Motor neuron (in vitro differentiated cells): ENCODE measurements at regions not wholly inside any gene's neighbourhood (a gene's known extent, or its start where the extent isn't known, plus 50 kb on each side); places are given as distances from the start of the nearest gene placed in this dataset.

Experiments used
- ATAC-seq, 8 experiments: fragments of 200-7000 bp; cut with Tn5 transposase; replicated peaks in 6 of 8; 2 replicates each; pipeline ENCODE4 v1.8.0; 2021; ENCODE audit warnings: mild to moderate bottlenecking in 8 of 8, moderate library complexity in 8 of 8
- H3K27ac ChIP-seq, 2 donors: fragments of 250-450 bp; sonication (Bioruptor Pico); 2 replicates each; pipeline ENCODE4 v1.9.0; 2021; ENCODE audit warnings: antibody characterized with exemption in 2 of 2, mild to moderate bottlenecking in 2 of 2, moderate library complexity in 1 of 2
- H3K4me1 ChIP-seq, 2 donors: fragments of 250-450 bp; sonication (Bioruptor Pico); replicated peaks in 1 of 2; 2 replicates each; pipeline ENCODE4 v1.6.1; 2021; ENCODE audit warnings: antibody characterized with exemption in 2 of 2, mild to moderate bottlenecking in 2 of 2, moderate library complexity in 1 of 2
- H3K4me3 ChIP-seq, 5 donors: fragments of 250-450 bp; sonication (Bioruptor Pico); 2 replicates each; pipeline ENCODE4 v1.9.0; 2021; ENCODE audit warnings: antibody characterized with exemption in 5 of 5, mild to moderate bottlenecking in 5 of 5, moderate library complexity in 4 of 5
- WGBS, 10 experiments: fragments of 450-650 bp; shearing (Covaris generic); methylation state at CpG; one replicate each; pipeline ENCODE4 v1.0.0; 2022; 5-methylcytosine and 5-hydroxymethylcytosine counted together
- in situ Hi-C, 9 experiments: fragments of 400-800 bp; cut with MboI; loops; one replicate each; pipeline ENCODE4 v1.15.0; 2021; ENCODE audit warnings: low sequenced_read_pairs in 9 of 9, low pct_unique_long_range_greater_than_20kb in 2 of 9; ENCODE audit not compliant: unreplicated experiment in 9 of 9

DNA sequence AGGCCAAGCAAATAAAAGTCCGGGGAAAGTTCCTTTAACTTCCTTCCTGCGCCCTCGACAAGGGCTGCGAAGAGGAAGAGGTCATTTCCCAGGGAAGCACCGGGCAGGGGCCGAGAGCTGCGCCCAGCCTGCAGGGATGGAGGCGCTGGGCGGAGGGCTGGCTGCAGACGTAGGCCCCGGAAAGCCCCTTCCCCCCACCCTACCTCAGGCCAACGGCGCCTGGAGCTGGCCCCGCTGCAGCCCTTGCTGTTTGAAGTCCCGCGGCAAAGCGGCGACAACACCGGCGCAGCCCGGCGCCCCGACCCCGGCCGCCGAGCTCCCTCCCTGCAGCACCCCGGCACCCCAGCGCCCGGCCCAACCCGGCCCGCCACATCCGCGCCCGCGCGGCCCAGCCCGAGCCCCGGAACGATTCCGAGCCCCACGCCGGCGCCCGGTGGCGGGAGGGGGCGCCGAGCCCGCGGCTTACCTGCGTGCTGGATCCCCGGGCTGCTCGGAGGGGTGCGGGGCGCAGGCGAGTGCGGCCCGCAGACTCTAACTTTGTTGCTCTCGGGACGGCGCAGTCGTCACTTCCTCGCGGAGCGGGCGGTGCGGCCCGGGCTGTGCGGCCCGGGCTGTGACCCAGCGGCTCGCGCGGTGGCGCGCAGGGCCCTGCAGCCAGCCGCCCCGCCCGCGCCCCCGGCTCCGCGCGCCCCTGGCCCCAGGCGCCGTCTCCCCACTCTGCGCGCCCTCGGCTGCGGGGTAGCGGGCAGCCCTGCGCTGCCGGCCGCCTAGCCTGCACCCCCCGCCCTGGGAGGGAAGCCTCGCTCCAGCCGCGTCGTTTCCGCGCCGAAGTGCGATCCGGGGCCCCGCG is 64.8 kb upstream of the PTGR2 start:
- Histone ChIP-seq H3K4me3 (peak overlapping the region; percentile 47 to 85 (median 74)), H3K4me1 (peaks cover 45 to 47% of the 10 kb centered on the region in 2 donors), H3K27ac (peak overlapping the region; percentile 76 to 78)
- in situ Hi-C loops, result no loop called here
- WGBS, 10 experiments, result 0 to 3% (median 0%) methylated on average over 1 to 7 of the region's 105 CpGs; no CpG with 5 or more reads in 7 of the 10 experiments
- peak; percentile 32 to 76 (median 68) for ATAC-seq

DNA sequence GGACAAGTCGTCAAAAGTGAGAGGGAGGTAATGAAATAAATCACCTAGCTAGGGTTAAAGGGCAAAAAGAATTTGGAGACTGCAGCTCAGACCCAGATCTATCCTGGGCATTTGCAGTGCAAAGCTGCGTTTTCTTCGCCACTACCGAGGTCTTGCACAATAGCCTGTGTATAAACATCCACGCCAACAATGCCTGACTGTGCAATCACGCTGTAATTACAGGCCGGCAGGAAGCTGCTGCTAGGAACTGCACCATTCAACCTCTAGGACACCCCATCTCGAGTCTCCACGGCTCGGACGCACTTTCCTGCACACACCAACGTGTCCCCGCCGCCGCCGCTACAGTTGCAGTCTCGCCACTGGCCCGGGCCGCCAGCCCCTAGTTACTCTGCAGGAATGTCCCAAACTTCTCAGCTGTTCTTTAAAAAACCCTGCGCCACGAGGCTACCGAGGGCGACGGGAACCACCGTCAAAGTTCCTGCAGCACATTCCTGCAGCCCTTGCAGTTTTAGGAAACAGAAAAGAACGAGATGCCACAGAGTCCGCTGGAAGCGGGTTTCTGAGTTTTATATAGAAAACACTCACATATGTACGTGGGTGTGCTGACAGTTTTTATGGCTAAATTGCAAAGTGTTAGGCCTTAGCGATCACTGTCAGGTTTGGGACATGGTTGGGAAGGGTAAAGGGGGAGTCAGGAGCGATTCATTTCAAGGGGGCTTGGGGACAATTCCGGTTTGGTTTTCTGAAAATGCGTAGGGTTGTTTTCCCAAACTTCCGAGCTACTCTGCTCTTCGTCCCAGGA is 65.6 kb upstream of the PTGR2 start:
- in situ Hi-C loops, result no loop called here
- Histone ChIP-seq H3K27ac (peak overlapping the region; percentile 76 to 78), H3K4me1 (peaks cover 45 to 47% of the 10 kb centered on the region in 2 donors), H3K4me3 (peak overlapping the region; percentile 47 to 85 (median 74))
- ATAC-seq, result peak; percentile 45 to 73 (median 54)
- 0 to 8% (median 1%) methylated on average over 1 to 18 of the region's 35 CpGs; no CpG with 5 or more reads in 2 of the 10 experiments for WGBS, 10 experiments

DNA sequence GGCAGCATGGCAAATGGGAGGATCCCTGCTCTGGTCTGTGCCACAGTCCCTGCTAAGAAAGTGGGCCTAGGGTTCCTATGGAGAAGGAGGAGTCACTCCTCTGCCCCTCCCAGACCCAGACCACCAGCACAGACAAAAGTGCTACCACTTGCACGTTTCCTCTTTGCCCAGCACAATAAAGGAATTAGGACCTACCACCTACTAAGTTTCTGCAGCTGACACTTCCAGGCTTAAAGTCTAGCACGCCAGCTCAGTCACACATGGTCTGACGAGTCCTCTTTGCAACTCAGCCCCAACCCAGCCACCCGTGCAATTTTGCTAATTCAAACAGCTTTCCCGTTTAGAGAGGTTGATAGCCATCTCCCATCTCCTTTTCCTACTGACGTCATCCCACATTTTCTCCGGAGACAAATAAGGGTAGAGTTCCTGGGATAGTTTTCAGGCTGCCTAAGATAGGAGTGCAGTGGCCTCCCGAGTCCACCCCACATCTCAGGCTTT is 66.2 kb upstream of the PTGR2 start:
- Histone ChIP-seq H3K4me1 (peaks cover 45% of the 10 kb centered on the region in 2 donors), H3K4me3 (peak overlapping the region; percentile 47 to 85 (median 74))

DNA sequence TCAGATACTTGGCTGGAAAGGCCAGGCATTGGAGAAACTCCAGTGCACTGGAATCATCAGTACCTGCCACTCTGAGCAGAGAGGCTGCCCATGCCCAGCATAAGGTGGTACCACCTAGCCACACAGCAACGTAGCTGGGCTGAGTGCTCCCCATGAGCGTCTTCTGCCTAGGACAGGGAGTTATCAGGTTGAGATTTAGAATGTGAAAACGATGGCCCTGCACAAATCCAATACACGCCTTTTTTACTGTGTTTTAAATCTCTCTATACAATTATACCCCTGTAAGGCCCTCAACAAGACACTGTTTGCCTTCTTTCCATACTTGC is 66.7 kb upstream of the PTGR2 start:
- no peak for ATAC-seq
- in situ Hi-C loops, result no loop called here
- Histone ChIP-seq H3K4me3 (peak overlapping the region in 3 of 5 donors; percentile 74 to 85 (median 74)), H3K4me1 (peaks cover 40 to 43% of the 10 kb centered on the region in 2 donors), H3K27ac (peak overlapping the region in 1 of 2 donors; percentile 78)
- WGBS, 10 experiments, result 20 to 80% (median 48%) methylated on average over 2 to 4 of the region's 4 CpGs; no CpG with 5 or more reads in 4 of the 10 experiments

More for the DNA sequence above, 66.2 kb upstream of the PTGR2 start:
- peak; percentile 29 to 58 (median 48) for ATAC-seq
- peak overlapping the region; percentile 76 to 78 for H3K27ac ChIP-seq
- in situ Hi-C loops, result no loop called here
- 0 to 9% (median 0%) methylated on average over 1 to 8 of the region's 8 CpGs; no CpG with 5 or more reads in 3 of the 10 experiments for WGBS, 10 experiments

DNA sequence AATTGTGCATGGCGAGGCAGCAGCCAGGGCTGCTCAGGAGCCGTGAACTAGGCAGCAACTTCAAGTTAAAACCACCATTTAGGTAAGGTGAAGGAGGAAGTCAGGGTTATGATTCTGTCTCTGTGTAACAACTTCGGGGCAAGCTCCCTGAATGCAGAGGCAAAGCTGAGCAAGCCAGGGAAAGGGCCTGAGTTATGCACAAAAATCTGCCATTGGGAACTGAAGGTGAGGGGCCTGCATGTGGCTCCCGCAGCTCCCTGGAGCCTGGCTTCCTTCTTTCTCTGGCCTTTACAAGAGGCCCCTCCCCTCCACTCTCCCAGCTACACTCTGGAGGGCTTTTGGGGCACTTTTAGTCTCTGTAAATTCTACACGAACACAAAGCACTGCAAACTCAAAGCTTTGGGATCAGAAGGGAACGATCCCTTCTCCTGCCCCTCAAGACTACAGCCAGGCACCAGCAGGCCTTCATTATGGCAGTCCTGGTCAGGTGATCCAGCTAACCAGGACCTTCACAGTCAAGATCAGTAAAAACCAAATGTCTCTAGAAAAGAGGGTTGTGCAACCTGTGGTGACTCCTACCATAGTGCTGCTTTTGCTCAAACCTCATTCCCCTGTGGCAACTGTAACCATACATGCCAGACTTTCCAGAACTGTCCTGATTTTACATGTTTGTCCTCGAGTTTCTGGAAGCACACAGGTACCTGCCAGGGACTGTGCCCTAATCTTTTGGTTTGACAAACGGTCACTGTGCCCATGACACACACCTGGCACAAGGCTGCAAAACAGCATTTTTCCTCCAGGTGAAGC is 67.2 kb upstream of the PTGR2 start:
- H3K4me3 ChIP-seq, result no peak overlapping the region
- H3K27ac ChIP-seq, result peak overlapping the region in 1 of 2 donors; percentile 28
- ATAC-seq, result no peak
- 29 to 100% (median 51%) methylated on average over 1 to 6 of the region's 8 CpGs; no CpG with 5 or more reads in 3 of the 10 experiments for WGBS, 10 experiments
- H3K4me1 ChIP-seq, result peaks cover 35 to 41% of the 10 kb centered on the region in 2 donors
- in situ Hi-C loops, result no loop called here

DNA sequence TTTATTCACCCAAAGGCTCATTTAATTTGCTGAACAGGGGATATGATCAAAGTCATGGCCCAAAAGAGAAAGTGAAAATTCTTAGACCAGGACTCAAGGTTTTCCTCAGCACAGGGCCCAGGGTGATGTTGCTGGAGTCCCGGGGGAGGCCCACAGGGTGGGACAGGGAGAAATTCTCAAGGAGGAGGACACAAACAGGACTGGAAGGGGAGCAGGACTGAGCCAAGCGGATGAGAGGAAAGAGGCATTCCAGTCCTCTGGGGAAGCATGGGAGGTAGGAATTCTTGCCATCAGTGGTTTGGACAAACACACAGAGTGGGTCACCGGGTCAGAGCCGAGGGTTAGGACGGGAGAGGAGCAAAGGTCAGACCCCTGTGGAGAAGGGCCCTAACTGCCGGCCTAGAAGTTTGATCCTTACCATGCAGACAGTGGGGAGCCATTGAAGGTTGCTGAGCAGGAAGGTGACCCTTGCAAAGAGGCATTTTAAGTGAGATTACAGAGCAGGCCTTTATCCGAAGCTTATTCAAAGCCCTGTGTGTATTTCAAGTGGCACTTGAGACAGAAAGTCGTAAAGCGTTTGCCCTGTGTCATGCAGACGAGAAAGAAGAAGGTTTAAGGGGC is 68.4 kb upstream of the PTGR2 start:
- no peak for ATAC-seq
- WGBS, 10 experiments, result 40 to 84% (median 58%) methylated on average over 1 to 8 of the region's 10 CpGs; no CpG with 5 or more reads in 5 of the 10 experiments
- Histone ChIP-seq H3K4me3 (no peak overlapping the region), H3K4me1 (peaks cover 32 to 36% of the 10 kb centered on the region in 2 donors), H3K27ac (no peak overlapping the region)
- in situ Hi-C loops, result no loop called here

DNA sequence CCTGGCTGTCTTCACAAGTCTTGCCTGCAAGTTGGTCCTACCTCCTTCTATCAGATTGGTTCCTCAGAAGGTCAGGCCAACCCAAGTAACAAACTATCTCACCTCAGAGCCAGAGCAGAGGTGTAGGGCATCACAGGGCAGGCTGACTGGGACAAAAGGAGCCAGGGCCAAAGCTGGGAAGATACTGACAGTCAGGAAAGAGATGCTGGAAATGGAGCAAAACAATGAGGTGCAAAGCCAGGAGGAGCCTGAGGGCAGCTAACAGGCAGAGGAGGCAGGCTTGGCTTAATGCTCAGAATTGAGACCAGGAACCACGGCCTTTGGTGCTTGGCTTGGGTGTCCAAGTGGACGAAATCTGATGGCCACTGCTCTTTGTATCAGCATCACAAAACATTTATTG is 68.4 kb upstream of the PNMA1 start:
- peaks cover 28 to 30% of the 10 kb centered on the region in 2 donors for H3K4me1 ChIP-seq
- in situ Hi-C loops, result no loop called here
- no peak overlapping the region for H3K27ac ChIP-seq
- ATAC-seq, result no peak
- H3K4me3 ChIP-seq, result no peak overlapping the region
- 80 to 100% (median 92%) methylated on average over 1 to 2 of the region's 2 CpGs; no CpG with 5 or more reads in 5 of the 10 experiments for WGBS, 10 experiments

DNA sequence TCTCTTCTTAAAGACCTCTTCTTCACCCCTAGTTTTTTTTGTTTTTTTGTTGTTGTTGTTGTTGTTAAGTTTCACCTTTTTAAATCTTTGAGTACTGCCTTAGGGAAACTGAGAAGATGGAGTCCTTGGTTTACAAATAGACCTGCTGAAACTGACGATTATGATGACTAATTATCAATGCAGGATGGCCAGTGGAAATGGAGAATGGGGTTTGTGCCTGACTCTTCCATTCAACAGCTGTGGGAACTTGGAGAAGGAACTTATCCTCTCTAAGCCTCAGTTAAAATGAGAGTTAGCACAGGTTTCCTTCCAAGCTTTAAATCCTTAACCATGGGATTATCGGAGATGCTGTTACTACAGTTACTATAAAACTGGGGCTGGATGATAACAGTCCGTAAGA is 66.7 kb upstream of the PNMA1 start:
- in situ Hi-C loops, result no loop called here
- H3K4me1 ChIP-seq, result peaks cover 28 to 30% of the 10 kb centered on the region in 2 donors
- no peak overlapping the region for H3K27ac ChIP-seq
- WGBS, 10 experiments, result 67 to 100% (median 90%) methylated on average over 1 to 3 of the region's 3 CpGs; no CpG with 5 or more reads in 1 of the 10 experiments
- H3K4me3 ChIP-seq, result no peak overlapping the region
- ATAC-seq, result no peak

DNA sequence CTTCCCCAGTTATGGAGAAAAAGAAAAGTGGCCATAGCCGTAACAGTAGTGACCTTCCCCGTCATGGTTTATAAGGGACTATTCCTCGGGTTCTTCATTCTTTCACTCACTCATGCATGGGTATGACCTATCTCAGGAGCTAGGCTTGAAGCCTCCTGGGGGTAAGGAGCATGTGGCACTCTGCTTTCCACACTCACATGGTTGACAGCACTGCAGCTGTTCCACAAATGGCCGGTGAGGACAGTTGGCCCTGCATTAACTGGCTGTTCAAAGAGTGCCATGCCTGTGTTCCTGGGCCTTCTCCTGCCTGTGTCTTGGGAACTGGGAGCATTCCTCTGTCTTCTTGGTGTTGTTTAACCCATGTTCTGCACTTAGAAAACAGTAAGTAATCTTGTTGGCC is 66.2 kb upstream of the PNMA1 start:
- 47 to 100% (median 73%) methylated on average over 2 to 4 of the region's 4 CpGs; no CpG with 5 or more reads in 6 of the 10 experiments for WGBS, 10 experiments
- in situ Hi-C loops, result no loop called here
- Histone ChIP-seq H3K4me3 (no peak overlapping the region), H3K27ac (no peak overlapping the region), H3K4me1 (peaks cover 25 to 26% of the 10 kb centered on the region in 2 donors)
- ATAC-seq, result no peak

DNA sequence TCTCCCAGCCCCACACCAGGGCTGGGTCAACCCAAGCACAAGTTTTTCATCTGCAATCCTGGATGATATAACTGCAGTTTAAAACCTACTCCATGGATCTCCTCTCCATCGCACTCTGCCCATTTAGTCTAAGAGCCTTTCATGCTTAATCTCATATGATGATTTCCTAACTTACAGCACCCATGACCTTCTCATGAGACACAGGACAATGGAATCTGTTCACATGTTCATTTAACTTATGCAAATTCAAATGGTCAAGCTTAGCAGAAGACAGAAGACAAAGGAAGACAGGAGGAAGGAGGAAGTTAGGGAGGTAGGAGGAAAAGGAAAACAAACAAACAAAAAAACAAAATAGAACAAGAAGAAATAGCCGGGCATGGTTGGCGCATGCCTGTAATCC is 64.6 kb upstream of the PNMA1 start:
- in situ Hi-C loops, result no loop called here
- no peak for ATAC-seq
- WGBS, 10 experiments, result 73 to 100% (median 92%) methylated on average over 1 to 3 of the region's 3 CpGs; no CpG with 5 or more reads in 2 of the 10 experiments

DNA sequence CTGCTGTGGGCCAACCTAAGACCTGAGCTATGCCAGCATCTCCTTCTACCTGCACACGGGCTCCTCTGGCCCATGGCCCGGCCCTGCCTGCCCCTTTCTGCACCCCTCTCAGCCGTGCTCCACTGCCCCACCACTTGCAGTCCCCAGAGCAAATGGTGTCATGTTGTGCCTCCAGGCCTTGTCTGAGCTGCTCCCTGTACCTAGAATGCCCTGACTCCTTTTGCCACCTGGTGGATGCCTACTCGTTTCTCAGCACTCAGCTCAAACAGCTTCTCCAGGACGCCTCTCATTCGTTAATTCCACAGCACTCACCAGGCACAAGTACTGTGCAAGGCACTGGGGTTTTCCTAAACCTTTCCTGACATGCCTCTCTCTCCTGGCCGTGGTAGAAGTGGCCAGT is 63.2 kb upstream of the PNMA1 start:
- in situ Hi-C loops, result no loop called here
- 73 to 86% (median 80%) methylated on average over 1 to 5 of the region's 7 CpGs; no CpG with 5 or more reads in 6 of the 10 experiments for WGBS, 10 experiments
- no peak overlapping the region for H3K27ac ChIP-seq

More for the DNA sequence above, 64.6 kb upstream of the PNMA1 start:
- Histone ChIP-seq H3K27ac (no peak overlapping the region), H3K4me3 (no peak overlapping the region), H3K4me1 (peaks cover 9 to 10% of the 10 kb centered on the region in 2 donors)

DNA sequence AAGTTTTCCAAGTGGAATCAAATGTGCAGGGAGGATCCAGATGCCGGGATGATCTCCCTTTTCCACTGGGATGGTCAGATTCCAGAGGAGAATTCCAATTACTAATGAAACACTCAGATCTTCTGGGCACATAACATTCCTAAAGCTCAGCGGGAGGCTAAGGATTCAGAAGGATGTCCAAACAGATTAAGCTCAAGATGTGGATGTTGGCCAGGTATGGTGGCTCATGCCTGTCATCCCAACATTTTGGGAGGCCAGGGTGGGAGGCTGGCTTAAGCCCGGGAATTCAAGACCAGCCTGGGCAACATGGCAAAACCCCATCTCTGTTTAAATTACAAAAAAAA is 62.0 kb upstream of the PNMA1 start:
- WGBS, 10 experiments, result 0 to 100% (median 47%) methylated on average over 1 to 3 of the region's 3 CpGs; no CpG with 5 or more reads in 4 of the 10 experiments
- in situ Hi-C loops, result no loop called here

More for the DNA sequence above, 63.2 kb upstream of the PNMA1 start:
- peak in 1 of 8 experiments; percentile 57 for ATAC-seq
- Histone ChIP-seq H3K4me3 (no peak overlapping the region), H3K4me1 (no peaks in the 10 kb centered on the region)

More for the DNA sequence above, 62.0 kb upstream of the PNMA1 start:
- ATAC-seq, result no peak
- Histone ChIP-seq H3K27ac (no peak overlapping the region), H3K4me1 (peaks cover 10 to 12% of the 10 kb centered on the region in 2 donors), H3K4me3 (no peak overlapping the region)
